PC-9 (cell line): ENCODE measurements at regions not wholly inside any gene's neighbourhood (a gene's known extent, or its start where the extent isn't known, plus 50 kb on each side); places are given as distances from the start of the nearest gene placed in this dataset.

Experiments
- BruUV-seq: library from RNA; stranded (reverse); fragments of 400-500 nt; replicated peaks from 2 replicates; lab custom pipeline; 2021; lab: Mats Ljungman, UMichigan
- CTCF ChIA-PET: fragments of 300-600 bp; sonication (Branson Sonifier 250); formaldehyde crosslinking; loops from one replicate; lab custom pipeline; 2022; ENCODE audit warnings: antibody characterized with exemption; lab: Charles Lee
- POLR2A ChIA-PET: fragments of 300-600 bp; sonication (Branson Sonifier 250); formaldehyde crosslinking; loops from one replicate; lab custom pipeline; 2022; ENCODE audit warnings: antibody characterized with exemption; ENCODE audit not compliant: unreplicated experiment; lab: Charles Lee
- DNase-seq, 2 experiments: peaks; one replicate each; pipeline versions ENCODE4 v3.0.0 to v3.0.0-alpha.2; 2015 to 2022; ENCODE audit warnings: mixed read lengths in 1 of 2
- H2AFZ ChIP-seq: fragments of 200-600 bp; sonication (generic); 2 replicates; pipeline ENCODE4 v1.8.1; 2017; ENCODE audit warnings: antibody characterized with exemption
- H3F3A ChIP-seq: fragments of 200-600 bp; sonication (generic); 2 replicates; pipeline ENCODE4 v1.8.1; 2017; ENCODE audit warnings: antibody characterized with exemption, mild to moderate bottlenecking, low read depth; ENCODE audit not compliant: insufficient read depth
- H3K27ac ChIP-seq: fragments of 200-600 bp; sonication (generic); 2 replicates; pipeline ENCODE4 v1.6.1; 2016; ENCODE audit warnings: mixed run types
- H3K27me3 ChIP-seq: fragments of 200-600 bp; sonication (generic); 2 replicates; pipeline ENCODE4 v1.6.1; 2016; ENCODE audit warnings: low read depth, mixed run types; ENCODE audit not compliant: insufficient read depth
- H3K36me3 ChIP-seq: fragments of 200-600 bp; sonication (generic); 2 replicates; pipeline ENCODE4 v1.6.1; 2016; ENCODE audit warnings: low read depth, mixed run types
- H3K4me1 ChIP-seq: fragments of 200-600 bp; sonication (generic); replicated peaks from 2 replicates; pipeline ENCODE4 v1.6.1; 2016; ENCODE audit warnings: mixed run types; ENCODE audit not compliant: insufficient read depth
- H3K4me2 ChIP-seq: fragments of 200-600 bp; sonication (generic); 2 replicates; pipeline ENCODE4 v1.6.1; 2017; ENCODE audit warnings: mixed run types
- H3K4me3 ChIP-seq: fragments of 200-600 bp; sonication (generic); 2 replicates; pipeline ENCODE4 v1.6.1; 2016; ENCODE audit warnings: mixed run types
- H3K79me2 ChIP-seq: fragments of 200-600 bp; sonication (generic); 2 replicates; pipeline ENCODE4 v1.6.1; 2017; ENCODE audit warnings: low read depth, mixed run types
- H3K9me2 ChIP-seq: fragments of 200-600 bp; sonication (generic); 2 replicates; pipeline ENCODE4 v1.8.1; 2017; ENCODE audit warnings: mild to moderate bottlenecking; ENCODE audit not compliant: insufficient read depth
- H3K9me3 ChIP-seq: fragments of 200-600 bp; sonication (generic); 2 replicates; pipeline ENCODE4 v1.8.1; 2016; ENCODE audit warnings: low read depth; ENCODE audit not compliant: insufficient read depth
- H4K20me1 ChIP-seq: fragments of 200-600 bp; sonication (generic); 2 replicates; pipeline ENCODE4 v1.8.1; 2017; ENCODE audit not compliant: insufficient read depth
- CTCF ChIP-seq: fragments of 200-600 bp; sonication (generic); conservative IDR thresholded peaks from 2 replicates; pipeline ENCODE4 v1.6.1; 2017; ENCODE audit warnings: mixed run types, antibody characterized with exemption, mild to moderate bottlenecking, moderate library complexity
- EZH2 ChIP-seq: fragments of 200-600 bp; sonication (generic); IDR thresholded peaks from 2 replicates; pipeline ENCODE4 v1.8.0; 2017; ENCODE audit warnings: antibody characterized with exemption, low read depth
- intact Hi-C: fragments of 100-400 bp; cut with micrococcal nuclease; formaldehyde crosslinking; loops from one replicate; pipeline ENCODE4 v1.10.0; 2022; ENCODE audit not compliant: unreplicated experiment

GRCh38 chr1:234707641-234708040, 97.7 kb upstream of the IRF2BP2 start:
- H3F3A ChIP-seq = no peaks in the 10 kb centered on the region
- H4K20me1 ChIP-seq = no peaks in the 10 kb centered on the region
- ChIA-PET POLR2A (interaction anchor here (0.6 kb wide), 1 partner anchor 232 kb away, joined by 4 read pairs; no protein-coding TSS in a partner anchor), CTCF (no interaction called here)
- no peak overlapping the region for H3K4me2 ChIP-seq
- H3K36me3 ChIP-seq = no peaks in the 10 kb centered on the region
- DNase-seq = no peak
- no peak for TF ChIP-seq CTCF
- TF ChIP-seq EZH2 = no peak
- H3K4me3 ChIP-seq = no peak overlapping the region
- H2AFZ ChIP-seq = no peak overlapping the region
- no peaks in the 10 kb centered on the region for H3K79me2 ChIP-seq
- H3K9me3 ChIP-seq = no peaks in the 10 kb centered on the region
- no peak overlapping the region for H3K27ac ChIP-seq
- no peaks in the 10 kb centered on the region for H3K4me1 ChIP-seq
- no peaks in the 10 kb centered on the region for H3K9me2 ChIP-seq
- intact Hi-C loops = no loop called here
- BruUV-seq = no TSS peak
- no peaks in the 10 kb centered on the region for H3K27me3 ChIP-seq

GRCh38 chr1:234706931-234707330, 97.0 kb upstream of the IRF2BP2 start:
- intact Hi-C loops = no loop called here
- Histone ChIP-seq H3K36me3 (no peaks in the 10 kb centered on the region), H3K4me2 (no peak overlapping the region), H3K4me3 (no peak overlapping the region), H2AFZ (no peak overlapping the region), H3F3A (no peaks in the 10 kb centered on the region), H4K20me1 (no peaks in the 10 kb centered on the region), H3K27me3 (no peaks in the 10 kb centered on the region), H3K27ac (no peak overlapping the region), H3K9me2 (no peaks in the 10 kb centered on the region), H3K79me2 (no peaks in the 10 kb centered on the region), H3K4me1 (no peaks in the 10 kb centered on the region), H3K9me3 (no peaks in the 10 kb centered on the region)
- ChIA-PET CTCF (no interaction called here), POLR2A (interaction anchor here (0.7 kb wide), 1 partner anchor 23 kb away, joined by 4 read pairs; no protein-coding TSS in a partner anchor)
- DNase-seq = no peak
- no TSS peak for BruUV-seq
- TF ChIP-seq CTCF (no peak), EZH2 (no peak)

GRCh38 chr1:234706199-234706598, 96.2 kb upstream of the IRF2BP2 start:
- CTCF ChIA-PET = no interaction called here
- POLR2A ChIA-PET = interaction anchor here (0.7 kb wide), 1 partner anchor 22 kb away, joined by 4 read pairs; no protein-coding TSS in a partner anchor
- Histone ChIP-seq H2AFZ (no peak overlapping the region), H3K36me3 (no peaks in the 10 kb centered on the region), H4K20me1 (no peaks in the 10 kb centered on the region), H3K4me3 (no peak overlapping the region), H3K9me2 (no peaks in the 10 kb centered on the region), H3K4me2 (no peak overlapping the region), H3K79me2 (no peaks in the 10 kb centered on the region), H3K9me3 (no peaks in the 10 kb centered on the region), H3F3A (no peaks in the 10 kb centered on the region), H3K27me3 (no peaks in the 10 kb centered on the region), H3K27ac (no peak overlapping the region), H3K4me1 (no peaks in the 10 kb centered on the region)
- no peak for TF ChIP-seq EZH2
- no peak for TF ChIP-seq CTCF
- BruUV-seq = no TSS peak
- DNase-seq = no peak
- intact Hi-C loops = no loop called here
